ENCODE measurements at regions not wholly inside any gene's neighbourhood (a gene's known extent, or its start where the extent isn't known, plus 50 kb on each side); places are given as distances from the start of the nearest gene placed in this dataset.

DNA sequence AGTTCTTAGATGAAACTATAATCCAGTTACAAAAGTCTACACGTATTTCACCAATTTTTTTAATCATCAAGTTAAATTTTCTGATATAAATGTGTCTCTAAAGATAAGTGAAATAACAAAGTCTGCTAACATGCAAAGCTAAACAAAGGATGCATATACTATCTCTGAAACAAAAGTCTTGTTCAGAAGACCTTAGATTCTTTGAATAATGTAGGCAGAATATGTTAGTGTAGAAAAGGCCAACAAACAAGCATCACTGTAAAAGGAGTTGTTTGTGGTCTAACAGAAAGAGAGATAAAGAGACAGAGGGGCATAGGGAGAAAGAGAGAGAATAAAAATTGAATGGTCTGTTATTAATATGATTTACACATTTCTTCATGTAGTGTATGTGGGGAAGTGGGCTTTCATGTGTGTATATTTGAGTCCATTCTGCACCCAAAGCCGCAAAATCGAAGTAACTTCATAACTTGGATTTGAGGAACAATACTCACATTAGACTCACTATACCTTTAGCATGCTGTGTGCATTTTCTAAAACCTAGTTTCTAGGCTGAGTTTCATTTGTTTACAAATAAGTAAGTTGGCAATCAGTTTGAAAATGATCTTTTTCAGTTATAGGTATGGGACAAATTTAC, 734.8 kb upstream of the REG3G start:
- Histone ChIP-seq H3K9ac (ENCODE audit: low read length in 5 of 5) (no peak overlapping the region), H3K4me3 (ENCODE audit: low read depth in 1 of 5, low read length in 5 of 5) (no peak overlapping the region), H3K27ac (ENCODE audit: low read depth, low read length) (no peak overlapping the region), H3K27me3 (ENCODE audit: control insufficient read depth in 5 of 5, insufficient read depth in 4 of 5, low read length in 5 of 5) (no peaks in the 10 kb centered on the region), H3K4me1 (ENCODE audit: control insufficient read depth in 5 of 5, insufficient read depth in 5 of 5, low read length in 5 of 5) (no peaks in the 10 kb centered on the region), H3K36me3 (ENCODE audit: control insufficient read depth in 5 of 5, insufficient read depth in 5 of 5, low read length in 5 of 5) (no peaks in the 10 kb centered on the region), H3K9me3 (ENCODE audit: control insufficient read depth in 5 of 5, low read length in 5 of 5) (peaks cover 0 to 2% (median 0%) of the 10 kb centered on the region in 5 donors)

DNA sequence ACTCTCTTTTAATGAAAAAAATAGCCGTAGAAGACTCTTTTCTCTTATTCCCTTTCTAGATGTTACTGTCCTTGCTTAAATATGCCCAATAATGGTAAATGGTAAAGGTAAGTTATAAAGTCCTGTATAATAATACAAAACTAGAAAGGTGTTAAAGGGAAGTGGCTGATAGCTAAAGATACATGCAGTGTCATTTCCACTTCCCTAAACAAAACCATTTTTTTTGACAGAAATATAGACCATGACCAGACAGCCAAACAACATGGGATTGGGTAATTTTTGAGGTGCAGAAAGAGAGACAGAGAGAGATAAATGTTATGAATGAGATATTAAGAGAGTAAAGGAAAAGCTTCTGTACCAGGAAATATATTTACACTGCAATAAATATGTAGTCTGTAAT, 731.7 kb upstream of the REG3G start:
- H3K9ac ChIP-seq (ENCODE audit: low read length in 5 of 5): no peak overlapping the region
- H3K36me3 ChIP-seq (ENCODE audit: control insufficient read depth in 5 of 5, insufficient read depth in 5 of 5, low read length in 5 of 5): no peaks in the 10 kb centered on the region
- no peaks in the 10 kb centered on the region for H3K4me1 ChIP-seq (ENCODE audit: control insufficient read depth in 5 of 5, insufficient read depth in 5 of 5, low read length in 5 of 5)
- no peaks in the 10 kb centered on the region for H3K27me3 ChIP-seq (ENCODE audit: control insufficient read depth in 5 of 5, insufficient read depth in 4 of 5, low read length in 5 of 5)
- H3K27ac ChIP-seq (ENCODE audit: low read depth, low read length): no peak overlapping the region
- H3K4me3 ChIP-seq (ENCODE audit: low read depth in 1 of 5, low read length in 5 of 5): no peak overlapping the region
- no peaks in the 10 kb centered on the region for H3K9me3 ChIP-seq (ENCODE audit: control insufficient read depth in 5 of 5, low read length in 5 of 5)

DNA sequence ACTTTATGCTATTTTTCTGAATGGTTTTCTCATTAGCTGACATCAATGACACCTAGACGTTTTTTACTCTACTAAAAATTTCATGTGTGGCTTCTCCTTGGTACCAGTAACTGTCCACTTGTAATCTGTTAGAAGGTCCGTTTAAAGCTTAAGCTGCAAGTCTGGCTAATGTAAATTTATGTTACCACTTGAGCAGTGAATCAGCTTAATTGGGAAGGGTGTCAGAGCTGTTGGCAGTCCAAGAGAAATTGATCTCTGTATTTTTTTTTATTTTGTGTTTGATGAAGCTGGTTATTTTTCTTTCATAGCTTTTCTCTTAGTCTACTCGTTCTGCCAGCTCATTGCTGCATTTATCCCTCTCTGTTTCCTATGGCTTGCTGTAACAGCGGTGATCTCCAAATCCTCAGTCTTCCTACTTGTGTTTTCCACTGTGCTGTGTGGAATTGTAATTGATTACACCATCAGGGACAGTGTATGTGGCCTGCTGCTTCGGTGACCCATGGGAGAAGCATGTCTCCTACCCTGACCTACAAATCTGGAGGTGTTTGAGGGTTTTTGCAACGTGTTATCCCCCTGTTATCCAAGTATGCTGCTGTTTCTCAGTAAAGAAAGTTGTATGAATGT, 724.2 kb upstream of the REG3G start:
- Histone ChIP-seq H3K4me1 (ENCODE audit: control insufficient read depth in 5 of 5, insufficient read depth in 5 of 5, low read length in 5 of 5) (no peaks in the 10 kb centered on the region), H3K4me3 (ENCODE audit: low read depth in 1 of 5, low read length in 5 of 5) (no peak overlapping the region), H3K27me3 (ENCODE audit: control insufficient read depth in 5 of 5, insufficient read depth in 4 of 5, low read length in 5 of 5) (no peaks in the 10 kb centered on the region), H3K36me3 (ENCODE audit: control insufficient read depth in 5 of 5, insufficient read depth in 5 of 5, low read length in 5 of 5) (no peaks in the 10 kb centered on the region), H3K9ac (ENCODE audit: low read length in 5 of 5) (no peak overlapping the region), H3K27ac (ENCODE audit: low read depth, low read length) (no peak overlapping the region), H3K9me3 (ENCODE audit: control insufficient read depth in 5 of 5, low read length in 5 of 5) (no peaks in the 10 kb centered on the region)

DNA sequence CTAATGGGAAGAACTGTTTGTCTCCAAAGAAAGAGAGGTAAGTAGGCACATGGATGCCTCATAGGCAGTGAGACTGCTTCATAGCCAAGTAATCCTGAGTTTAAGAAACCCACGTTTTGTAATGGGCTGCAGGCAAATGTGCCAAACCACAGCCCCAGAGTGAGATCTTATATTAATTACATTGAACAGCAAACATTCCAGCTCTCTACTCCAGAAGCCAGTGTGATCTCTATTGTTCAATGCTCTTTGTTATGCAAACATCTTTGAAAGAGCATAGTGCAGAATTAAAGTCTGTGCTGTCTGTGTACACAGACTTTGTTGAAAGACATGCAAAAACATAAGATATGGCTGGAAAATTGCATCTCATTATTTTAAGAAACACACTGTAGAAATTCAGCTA, 720.8 kb upstream of the REG3G start:
- no peaks in the 10 kb centered on the region for H3K9me3 ChIP-seq (ENCODE audit: control insufficient read depth in 5 of 5, low read length in 5 of 5)
- H3K4me3 ChIP-seq (ENCODE audit: low read depth in 1 of 5, low read length in 5 of 5): no peak overlapping the region
- no peak overlapping the region for H3K9ac ChIP-seq (ENCODE audit: low read length in 5 of 5)
- no peaks in the 10 kb centered on the region for H3K4me1 ChIP-seq (ENCODE audit: control insufficient read depth in 5 of 5, insufficient read depth in 5 of 5, low read length in 5 of 5)
- H3K27me3 ChIP-seq (ENCODE audit: control insufficient read depth in 5 of 5, insufficient read depth in 4 of 5, low read length in 5 of 5): no peaks in the 10 kb centered on the region
- no peak overlapping the region for H3K27ac ChIP-seq (ENCODE audit: low read depth, low read length)
- no peaks in the 10 kb centered on the region for H3K36me3 ChIP-seq (ENCODE audit: control insufficient read depth in 5 of 5, insufficient read depth in 5 of 5, low read length in 5 of 5)

DNA sequence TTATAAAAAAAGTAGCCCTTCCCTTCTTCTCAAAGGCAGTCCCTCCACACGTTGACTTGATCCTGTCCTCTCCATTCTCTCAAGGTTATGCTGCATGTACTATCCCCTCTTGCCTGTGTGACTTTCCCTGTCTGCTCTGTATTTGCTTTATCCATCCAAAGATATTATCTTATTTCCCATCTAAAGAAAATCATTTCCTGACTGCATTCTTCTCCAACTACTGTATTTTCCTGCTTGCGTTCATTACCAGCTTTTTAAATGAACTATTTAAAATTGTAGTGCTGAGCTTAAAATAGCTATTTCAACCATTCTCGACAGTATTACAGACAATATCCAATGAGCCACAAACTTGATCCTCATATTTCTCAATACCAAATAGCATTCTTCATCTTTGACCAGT, 716.0 kb upstream of the REG3G start:
- H3K4me3 ChIP-seq (ENCODE audit: low read depth in 1 of 5, low read length in 5 of 5): no peak overlapping the region
- H3K27me3 ChIP-seq (ENCODE audit: control insufficient read depth in 5 of 5, insufficient read depth in 4 of 5, low read length in 5 of 5): no peaks in the 10 kb centered on the region
- H3K4me1 ChIP-seq (ENCODE audit: control insufficient read depth in 5 of 5, insufficient read depth in 5 of 5, low read length in 5 of 5): no peaks in the 10 kb centered on the region
- H3K27ac ChIP-seq (ENCODE audit: low read depth, low read length): no peak overlapping the region
- H3K9me3 ChIP-seq (ENCODE audit: control insufficient read depth in 5 of 5, low read length in 5 of 5): no peaks in the 10 kb centered on the region
- H3K9ac ChIP-seq (ENCODE audit: low read length in 5 of 5): no peak overlapping the region
- H3K36me3 ChIP-seq (ENCODE audit: control insufficient read depth in 5 of 5, insufficient read depth in 5 of 5, low read length in 5 of 5): no peaks in the 10 kb centered on the region

DNA sequence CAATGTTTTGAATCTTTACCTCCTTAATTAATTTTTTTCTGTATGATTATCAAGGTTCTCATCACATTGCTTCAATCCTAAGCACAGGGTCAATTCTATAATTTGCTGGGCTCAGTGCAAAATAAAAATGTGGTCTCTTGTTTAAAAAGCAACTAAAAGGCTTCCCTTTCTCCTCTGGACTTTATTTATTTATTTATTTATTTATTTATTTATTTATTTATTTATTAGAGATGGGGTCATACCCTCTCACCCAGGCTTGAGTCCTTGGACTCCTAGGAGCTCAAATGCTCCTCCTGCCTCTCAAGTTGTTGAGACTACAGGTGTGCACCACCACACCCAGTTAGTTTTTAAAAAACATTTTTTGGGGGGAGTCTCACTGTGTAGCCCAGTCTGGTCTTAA, 710.1 kb upstream of the REG3G start:
- Histone ChIP-seq H3K36me3 (ENCODE audit: control insufficient read depth in 5 of 5, insufficient read depth in 5 of 5, low read length in 5 of 5) (no peaks in the 10 kb centered on the region), H3K4me3 (ENCODE audit: low read depth in 1 of 5, low read length in 5 of 5) (no peak overlapping the region), H3K27me3 (ENCODE audit: control insufficient read depth in 5 of 5, insufficient read depth in 4 of 5, low read length in 5 of 5) (no peaks in the 10 kb centered on the region), H3K9me3 (ENCODE audit: control insufficient read depth in 5 of 5, low read length in 5 of 5) (no peaks in the 10 kb centered on the region), H3K9ac (ENCODE audit: low read length in 5 of 5) (no peak overlapping the region), H3K27ac (ENCODE audit: low read depth, low read length) (no peak overlapping the region), H3K4me1 (ENCODE audit: control insufficient read depth in 5 of 5, insufficient read depth in 5 of 5, low read length in 5 of 5) (no peaks in the 10 kb centered on the region)

DNA sequence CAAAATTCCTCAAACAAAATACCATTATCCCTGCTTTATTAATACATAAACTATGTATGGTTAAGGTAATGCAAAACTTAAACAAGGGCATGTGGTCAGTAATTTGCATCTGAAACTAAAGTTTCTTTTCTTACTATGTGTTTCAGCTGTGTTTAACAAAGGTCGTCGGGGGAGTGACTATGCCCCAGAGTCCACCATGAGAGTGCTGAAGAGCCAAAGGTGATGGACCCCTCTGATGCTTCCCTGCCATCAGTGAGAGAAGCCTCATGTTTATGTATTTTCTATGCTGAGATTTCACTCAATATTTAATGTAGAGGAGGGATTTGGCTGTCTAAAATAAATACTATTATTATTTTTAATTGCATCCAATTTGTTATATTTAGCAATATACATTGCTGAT, 707.2 kb upstream of the REG3G start:
- Histone ChIP-seq H3K4me3 (ENCODE audit: low read depth in 1 of 5, low read length in 5 of 5) (no peak overlapping the region), H3K9me3 (ENCODE audit: control insufficient read depth in 5 of 5, low read length in 5 of 5) (no peaks in the 10 kb centered on the region), H3K36me3 (ENCODE audit: control insufficient read depth in 5 of 5, insufficient read depth in 5 of 5, low read length in 5 of 5) (no peaks in the 10 kb centered on the region), H3K27me3 (ENCODE audit: control insufficient read depth in 5 of 5, insufficient read depth in 4 of 5, low read length in 5 of 5) (no peaks in the 10 kb centered on the region), H3K9ac (ENCODE audit: low read length in 5 of 5) (no peak overlapping the region), H3K27ac (ENCODE audit: low read depth, low read length) (no peak overlapping the region), H3K4me1 (ENCODE audit: control insufficient read depth in 5 of 5, insufficient read depth in 5 of 5, low read length in 5 of 5) (no peaks in the 10 kb centered on the region)

DNA sequence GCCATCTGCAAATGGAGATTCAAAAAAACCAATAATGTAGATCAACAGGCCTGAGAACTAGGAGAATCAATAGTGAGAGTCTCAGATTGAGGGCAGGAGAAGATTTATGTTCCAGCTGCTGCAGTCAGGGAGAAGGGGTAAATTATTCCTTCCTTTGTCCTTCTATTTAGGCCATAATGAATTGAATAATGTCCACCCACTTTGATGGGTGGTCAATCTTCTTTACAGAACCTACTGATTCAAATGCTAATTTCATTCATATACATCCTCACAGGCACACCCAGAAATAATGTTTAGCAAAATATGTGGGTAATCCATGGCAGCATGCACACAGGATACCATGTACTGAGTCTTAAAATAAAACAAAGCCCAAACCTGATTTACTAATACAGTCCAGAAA, 695.3 kb upstream of the REG3G start:
- no peaks in the 10 kb centered on the region for H3K36me3 ChIP-seq (ENCODE audit: control insufficient read depth in 5 of 5, insufficient read depth in 5 of 5, low read length in 5 of 5)
- H3K27me3 ChIP-seq (ENCODE audit: control insufficient read depth in 5 of 5, insufficient read depth in 4 of 5, low read length in 5 of 5): no peaks in the 10 kb centered on the region
- H3K27ac ChIP-seq (ENCODE audit: low read depth, low read length): no peak overlapping the region
- H3K4me1 ChIP-seq (ENCODE audit: control insufficient read depth in 5 of 5, insufficient read depth in 5 of 5, low read length in 5 of 5): no peaks in the 10 kb centered on the region
- H3K9me3 ChIP-seq (ENCODE audit: control insufficient read depth in 5 of 5, low read length in 5 of 5): no peaks in the 10 kb centered on the region
- H3K4me3 ChIP-seq (ENCODE audit: low read depth in 1 of 5, low read length in 5 of 5): no peak overlapping the region
- H3K9ac ChIP-seq (ENCODE audit: low read length in 5 of 5): no peak overlapping the region

DNA sequence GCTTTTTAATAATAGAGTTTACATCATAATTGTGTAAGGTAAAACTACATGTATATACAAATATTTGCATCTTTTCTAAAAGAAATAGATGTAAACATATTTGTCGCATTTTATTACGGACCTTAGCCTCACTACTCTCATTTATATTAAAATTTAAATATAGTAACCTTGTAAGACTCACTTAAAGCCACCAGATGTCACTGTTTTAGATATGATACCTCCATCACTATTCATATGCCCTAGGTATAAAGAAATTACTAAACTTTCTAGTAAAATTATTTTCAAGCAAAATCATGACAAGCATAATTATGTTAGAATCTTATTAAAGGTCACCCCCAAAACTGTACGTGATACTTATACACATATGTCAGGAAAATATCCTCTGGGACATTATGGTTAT, 674.3 kb upstream of the REG3G start:
- no peak overlapping the region for H3K27ac ChIP-seq (ENCODE audit: low read depth, low read length)
- H3K9me3 ChIP-seq (ENCODE audit: control insufficient read depth in 5 of 5, low read length in 5 of 5): no peaks in the 10 kb centered on the region
- H3K4me1 ChIP-seq (ENCODE audit: control insufficient read depth in 5 of 5, insufficient read depth in 5 of 5, low read length in 5 of 5): no peaks in the 10 kb centered on the region
- no peaks in the 10 kb centered on the region for H3K36me3 ChIP-seq (ENCODE audit: control insufficient read depth in 5 of 5, insufficient read depth in 5 of 5, low read length in 5 of 5)
- no peak overlapping the region for H3K4me3 ChIP-seq (ENCODE audit: low read depth in 1 of 5, low read length in 5 of 5)
- no peak overlapping the region for H3K9ac ChIP-seq (ENCODE audit: low read length in 5 of 5)
- no peaks in the 10 kb centered on the region for H3K27me3 ChIP-seq (ENCODE audit: control insufficient read depth in 5 of 5, insufficient read depth in 4 of 5, low read length in 5 of 5)

DNA sequence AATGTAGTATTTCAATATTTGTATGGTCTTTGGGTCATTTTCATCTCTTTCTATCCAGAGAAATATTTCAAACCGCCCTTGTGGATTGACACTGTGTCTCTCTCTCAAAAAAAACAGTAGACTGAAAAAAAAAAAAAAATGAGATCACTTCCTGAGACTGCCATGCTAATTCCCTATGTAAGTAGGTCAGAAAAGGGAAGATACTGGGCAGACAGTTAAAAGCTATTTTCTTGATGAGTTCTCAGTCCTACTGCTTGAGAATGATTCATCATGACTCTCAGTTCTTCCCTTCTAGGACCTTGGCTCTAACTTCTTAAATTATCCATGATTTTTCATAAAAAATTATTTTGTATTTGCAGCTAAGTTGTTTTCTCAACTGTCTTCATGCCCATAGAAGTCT, 672.3 kb upstream of the REG3G start:
- Histone ChIP-seq H3K4me3 (ENCODE audit: low read depth in 1 of 5, low read length in 5 of 5) (no peak overlapping the region), H3K27ac (ENCODE audit: low read depth, low read length) (no peak overlapping the region), H3K36me3 (ENCODE audit: control insufficient read depth in 5 of 5, insufficient read depth in 5 of 5, low read length in 5 of 5) (no peaks in the 10 kb centered on the region), H3K9ac (ENCODE audit: low read length in 5 of 5) (no peak overlapping the region), H3K27me3 (ENCODE audit: control insufficient read depth in 5 of 5, insufficient read depth in 4 of 5, low read length in 5 of 5) (no peaks in the 10 kb centered on the region), H3K9me3 (ENCODE audit: control insufficient read depth in 5 of 5, low read length in 5 of 5) (no peaks in the 10 kb centered on the region), H3K4me1 (ENCODE audit: control insufficient read depth in 5 of 5, insufficient read depth in 5 of 5, low read length in 5 of 5) (no peaks in the 10 kb centered on the region)

All from subcutaneous abdominal adipose tissue (tissue), 5 donors.